IMR-90 (cell line): ENCODE measurements at regions not wholly inside any gene's neighbourhood (a gene's known extent, or its start where the extent isn't known, plus 50 kb on each side); places are given as distances from the start of the nearest gene placed in this dataset.

ENCODE experiments used
- ATAC-seq: fragments of 200-7000 bp; cut with Tn5 transposase; 2 replicates; pipeline ENCODE4 v1.9.1; 2020; ENCODE audit warnings: low read depth, mild to moderate bottlenecking, moderate library complexity
- BruUV-seq: library from RNA; stranded (reverse); fragments of 400-500 nt; replicated peaks from 2 replicates; lab custom pipeline; 2021; lab: Mats Ljungman, UMichigan
- CTCF ChIA-PET: fragments of 300-600 bp; formaldehyde crosslinking; extraction: SDS; loops from one replicate; lab custom pipeline; 2021; ENCODE audit warnings: antibody characterized with exemption; lab: Yijun Ruan, JAX
- POLR2A ChIA-PET: fragments of 300-600 bp; sonication (Branson Sonifier 250); formaldehyde crosslinking; loops from one replicate; lab custom pipeline; 2022; ENCODE audit warnings: antibody characterized with exemption; ENCODE audit not compliant: unreplicated experiment; lab: Charles Lee
- DNase-seq: peaks from one replicate; pipeline ENCODE4 v3.0.0; 2013
- H2AFZ ChIP-seq: replicated peaks from 2 replicates; pipeline ENCODE3; 2013; ENCODE audit warnings: low read length, mild to moderate bottlenecking; ENCODE audit not compliant: poor library complexity
- H2AK5ac ChIP-seq: 2 replicates; pipeline ENCODE4 v1.6.1; 2013; ENCODE audit warnings: low read depth, low read length, inconsistent platforms
- H2AK9ac ChIP-seq: replicated peaks from 2 replicates; pipeline ENCODE3; 2013; ENCODE audit warnings: mild to moderate bottlenecking, low read depth, low read length, moderate library complexity; ENCODE audit not compliant: poor library complexity
- H2BK120ac ChIP-seq: 2 replicates; pipeline ENCODE4 v1.6.1; 2013; ENCODE audit warnings: low read depth, low read length, inconsistent platforms
- H2BK15ac ChIP-seq: 3 replicates; pipeline ENCODE4 v1.6.1; 2013; ENCODE audit warnings: low read depth, low read length, inconsistent platforms
- H2BK20ac ChIP-seq: 2 replicates; pipeline ENCODE4 v1.6.1; 2013; ENCODE audit warnings: low read depth, mild to moderate bottlenecking, inconsistent platforms, low read length, moderate library complexity
- H2BK5ac ChIP-seq: 2 replicates; pipeline ENCODE4 v1.6.1; 2013; ENCODE audit warnings: mild to moderate bottlenecking, low read depth, low read length, inconsistent platforms; ENCODE audit not compliant: poor library complexity, severe bottlenecking
- H3K14ac ChIP-seq: replicated peaks from 2 replicates; pipeline ENCODE4 v1.6.1; 2013; ENCODE audit warnings: low read depth, low read length, inconsistent platforms
- H3K18ac ChIP-seq: 2 replicates; pipeline ENCODE4 v1.6.1; 2013; ENCODE audit warnings: low read depth, low read length, control low read depth
- H3K23ac ChIP-seq: 2 replicates; pipeline ENCODE4 v1.6.1; 2013; ENCODE audit warnings: low read depth, low read length, inconsistent platforms
- H3K27ac ChIP-seq: 2 replicates; pipeline ENCODE4 v1.5.1; 2013; ENCODE audit warnings: mild to moderate bottlenecking, control low read depth, low read length; ENCODE audit not compliant: insufficient read depth
- H3K27me3 ChIP-seq: 2 replicates; pipeline ENCODE4 v1.6.1; 2013; ENCODE audit warnings: low read length; ENCODE audit not compliant: control insufficient read depth, insufficient read depth
- H3K36me3 ChIP-seq: 2 replicates; pipeline ENCODE4 v1.6.1; 2013; ENCODE audit warnings: low read length, mixed read lengths; ENCODE audit not compliant: control insufficient read depth, insufficient read depth
- H3K4ac ChIP-seq: 2 replicates; pipeline ENCODE4 v1.6.1; 2013; ENCODE audit warnings: low read depth, low read length, inconsistent platforms
- H3K4me1 ChIP-seq: 2 replicates; pipeline ENCODE4 v1.6.1; 2013; ENCODE audit warnings: low read length, mixed read lengths; ENCODE audit not compliant: control insufficient read depth, insufficient read depth
- H3K4me2 ChIP-seq: 2 replicates; pipeline ENCODE4 v1.6.1; 2013; ENCODE audit warnings: low read depth, mild to moderate bottlenecking, control low read depth, low read length, moderate library complexity
- H3K4me3 ChIP-seq: 2 replicates; pipeline ENCODE4 v1.5.1; 2013; ENCODE audit warnings: low read depth, mild to moderate bottlenecking, control low read depth, low read length, moderate library complexity; ENCODE audit not compliant: insufficient read depth
- H3K56ac ChIP-seq: 2 replicates; pipeline ENCODE4 v1.6.1; 2013; ENCODE audit warnings: low read length, inconsistent platforms; ENCODE audit not compliant: insufficient read depth; ENCODE audit errors: extremely low read depth
- H3K79me1 ChIP-seq, 2 experiments: 2 replicates each; pipeline ENCODE4 v1.6.1; 2013; ENCODE audit warnings: low read length in 2 of 2, inconsistent platforms in 1 of 2, low read depth in 1 of 2
- H3K9ac ChIP-seq: 2 replicates; pipeline ENCODE4 v1.6.1; 2013; ENCODE audit warnings: low read depth, low read length, control low read depth
- H3K9me1 ChIP-seq: 2 replicates; pipeline ENCODE4 v1.6.1; 2013; ENCODE audit warnings: low read length, inconsistent platforms; ENCODE audit not compliant: insufficient read depth
- H3K9me3 ChIP-seq: 2 replicates; pipeline ENCODE4 v1.6.1; 2013; ENCODE audit warnings: low read length; ENCODE audit not compliant: control insufficient read depth, insufficient read depth
- H4K20me1 ChIP-seq: 2 replicates; pipeline ENCODE4 v1.6.1; 2013; ENCODE audit warnings: low read length, inconsistent platforms; ENCODE audit not compliant: insufficient read depth
- H4K5ac ChIP-seq: 2 replicates; pipeline ENCODE4 v1.6.1; 2013; ENCODE audit warnings: mild to moderate bottlenecking, low read depth, low read length, control low read depth
- H4K8ac ChIP-seq, 2 experiments: 2 replicates each; pipeline ENCODE4 v1.6.1; 2013; ENCODE audit warnings: low read depth in 2 of 2, low read length in 2 of 2, control low read depth in 1 of 2, inconsistent platforms in 1 of 2
- H4K91ac ChIP-seq: 2 replicates; pipeline ENCODE4 v1.6.1; 2013; ENCODE audit warnings: low read depth, low read length, inconsistent platforms; ENCODE audit not compliant: insufficient read depth
- BHLHE40 ChIP-seq: fragments of 150-350 bp; IDR thresholded peaks from 2 replicates; pipeline ENCODE4 v1.6.1; 2016; ENCODE audit warnings: mild to moderate bottlenecking, low read depth, low read length
- CEBPB ChIP-seq: IDR thresholded peaks from 2 replicates; pipeline ENCODE4 v1.6.1; 2012; ENCODE audit warnings: low read depth, low read length, improper control_type of control experiment
- CHD1 ChIP-seq: IDR thresholded peaks from 2 replicates; pipeline ENCODE4 v1.6.1; 2012; ENCODE audit warnings: low read depth, low read length, improper control_type of control experiment
- CTCF ChIP-seq: conservative IDR thresholded peaks from 2 replicates; pipeline ENCODE4 v1.5.1; 2012; ENCODE audit warnings: mild to moderate bottlenecking, low read depth, low read length, improper control_type of control experiment
- ELK1 ChIP-seq: fragments of 150-350 bp; IDR thresholded peaks from 2 replicates; pipeline ENCODE4 v1.6.1; 2016; ENCODE audit warnings: low read depth, mild to moderate bottlenecking, low read length, moderate library complexity, borderline replicate concordance
- FOS ChIP-seq: fragments of 150-350 bp; IDR thresholded peaks from 2 replicates; pipeline ENCODE4 v1.6.1; 2016; ENCODE audit warnings: low read depth, low read length
- MAFK ChIP-seq: IDR thresholded peaks from 2 replicates; pipeline ENCODE4 v1.6.1; 2012; ENCODE audit warnings: low read depth, low read length, improper control_type of control experiment
- MAZ ChIP-seq: IDR thresholded peaks from 2 replicates; pipeline ENCODE4 v1.6.1; 2012; ENCODE audit warnings: low read depth, mild to moderate bottlenecking, low read length, improper control_type of control experiment, moderate library complexity, borderline replicate concordance
- MXI1 ChIP-seq: IDR thresholded peaks from 2 replicates; pipeline ENCODE4 v1.6.1; 2012; ENCODE audit warnings: low read depth, mild to moderate bottlenecking, low read length, moderate library complexity, borderline replicate concordance
- NFE2L2 ChIP-seq: fragments of 150-350 bp; IDR thresholded peaks from 2 replicates; pipeline ENCODE4 v1.6.1; 2016; ENCODE audit warnings: low read depth, mild to moderate bottlenecking, low read length
- POLR2A ChIP-seq: IDR thresholded peaks from 2 replicates; pipeline ENCODE4 v1.6.1; 2012; ENCODE audit warnings: mild to moderate bottlenecking, low read depth, low read length
- RAD21 ChIP-seq: IDR thresholded peaks from 2 replicates; pipeline ENCODE4 v1.6.1; 2012; ENCODE audit warnings: low read length, improper control_type of control experiment
- RCOR1 ChIP-seq: IDR thresholded peaks from 2 replicates; pipeline ENCODE4 v1.6.1; 2012; ENCODE audit warnings: mild to moderate bottlenecking, low read length, improper control_type of control experiment; ENCODE audit not compliant: insufficient replicate concordance
- RFX5 ChIP-seq: IDR thresholded peaks from 2 replicates; pipeline ENCODE4 v1.8.0; 2012; ENCODE audit warnings: low read depth, mild to moderate bottlenecking, low read length, moderate library complexity
- SMC3 ChIP-seq: fragments of 150-350 bp; IDR thresholded peaks from 2 replicates; pipeline ENCODE4 v1.6.1; 2016; ENCODE audit warnings: low read depth, mild to moderate bottlenecking, antibody characterized with exemption, low read length, moderate library complexity
- USF2 ChIP-seq: fragments of 150-350 bp; IDR thresholded peaks from 2 replicates; pipeline ENCODE4 v1.6.1; 2017; ENCODE audit warnings: mild to moderate bottlenecking, antibody characterized with exemption, low read length, low read depth
- WGBS, 2 experiments: methylation state at CpG; one replicate each; pipeline versions ENCODE4 v1.1.5 to v1.1.7; 2013; ENCODE audit warnings: missing lambda C conversion rate in 2 of 2; ENCODE audit not compliant: insufficient read length in 1 of 2; ENCODE audit errors: extremely low coverage in 2 of 2; 5-methylcytosine and 5-hydroxymethylcytosine counted together
- dilution Hi-C: fragments of 300-500 bp; cut with HindIII; formaldehyde crosslinking; loops from one replicate; pipeline ENCODE4 v1.14.3; 2018; ENCODE audit warnings: low sequenced_read_pairs; ENCODE audit not compliant: unreplicated experiment
- in situ Hi-C: fragments of 300-500 bp; cut with MboI; formaldehyde crosslinking; loops from 3 replicates; pipeline ENCODE4 v1.14.3; 2019; ENCODE audit warnings: low sequenced_read_pairs, inconsistent platforms, mixed read lengths
- intact Hi-C: fragments of 100-400 bp; cut with micrococcal nuclease; formaldehyde crosslinking; loops from 2 replicates; pipeline ENCODE4 v1.10.0; 2022

GRCh38 chr5:158465086-158465972, 606.4 kb upstream of the CLINT1 start:
- ChIA-PET POLR2A (no interaction called here), CTCF (no interaction called here)
- Histone ChIP-seq H4K20me1 (no peaks in the 10 kb centered on the region), H3K4me3 (no peak overlapping the region), H3K23ac (no peak overlapping the region), H4K5ac (no peak overlapping the region), H3K36me3 (no peaks in the 10 kb centered on the region), H2AK9ac (no peak overlapping the region), H4K91ac (no peak overlapping the region), H3K14ac (no peak overlapping the region), H2BK20ac (no peak overlapping the region), H3K18ac (no peak overlapping the region), H3K9me1 (no peaks in the 10 kb centered on the region), H3K9ac (no peak overlapping the region), H4K8ac (no peak overlapping the region), H3K79me1 (no peaks in the 10 kb centered on the region), H2BK5ac (no peak overlapping the region), H2BK120ac (no peak overlapping the region), H2AFZ (no peak overlapping the region), H3K4me2 (no peak overlapping the region), H3K9me3 (no peaks in the 10 kb centered on the region), H3K27me3 (peaks cover 2% of the 10 kb centered on the region; the same call in 1 of the 2 replicates), H2AK5ac (no peak overlapping the region), H2BK15ac (no peak overlapping the region), H3K27ac (no peak overlapping the region), H3K56ac (no peak overlapping the region), H3K4ac (no peak overlapping the region), H3K4me1 (no peaks in the 10 kb centered on the region)
- intact Hi-C loops = no loop called here
- in situ Hi-C loops = no loop called here
- no CpG with 5 or more reads among the region's 6 CpGs for WGBS, 2 experiments
- ATAC-seq (no peak), DNase-seq (no peak)
- BruUV-seq = no TSS peak
- dilution Hi-C loops = no loop called here
- TF ChIP-seq CEBPB (no peak), RCOR1 (no peak), MAFK (no peak), CHD1 (no peak), BHLHE40 (no peak), SMC3 (no peak), RFX5 (no peak), RAD21 (no peak), POLR2A (no peak), USF2 (no peak), ELK1 (no peak), CTCF (no peak), MAZ (no peak), FOS (no peak), MXI1 (no peak), NFE2L2 (no peak)
